ENCODE measurements at regions not wholly inside any gene's neighbourhood (a gene's known extent, or its start where the extent isn't known, plus 50 kb on each side); places are given as distances from the start of the nearest gene placed in this dataset.

GRCh38 chr6:21764989-21765388, 171.4 kb downstream of the SOX4 start:
- Mint-ChIP-seq H3K27me3 (no peaks in the 10 kb centered on the region), H3K27ac (no peak overlapping the region), H3K4me3 (ENCODE audit: low read depth) (no peak overlapping the region), H3K9me3 (ENCODE audit: low read depth) (peaks cover 3% of the 10 kb centered on the region), H3K36me3 (ENCODE audit: insufficient read depth) (peaks cover 21% of the 10 kb centered on the region), H3K4me1 (ENCODE audit: low read depth) (peaks cover 9% of the 10 kb centered on the region)
- no peak for TF ChIP-seq CTCF (IDR thresholded peaks at IDR 0.05; ENCODE audit: unreplicated experiment)
- DNase-seq (ENCODE audit: low spot score, unreplicated experiment): no peak

GRCh38 chr6:21767891-21768648, 174.5 kb downstream of the SOX4 start:
- Mint-ChIP-seq H3K4me1 (ENCODE audit: low read depth) (peaks cover 28% of the 10 kb centered on the region), H3K27me3 (no peaks in the 10 kb centered on the region), H3K36me3 (ENCODE audit: insufficient read depth) (no peaks in the 10 kb centered on the region), H3K9me3 (ENCODE audit: low read depth) (no peaks in the 10 kb centered on the region), H3K4me3 (ENCODE audit: low read depth) (no peak overlapping the region), H3K27ac (no peak overlapping the region)
- TF ChIP-seq CTCF (IDR thresholded peaks at IDR 0.05; ENCODE audit: unreplicated experiment): no peak
- no peak for DNase-seq (ENCODE audit: low spot score, unreplicated experiment)

- Mint-ChIP-seq H3K4me1 (ENCODE audit: low read depth) (peaks cover 31% of the 10 kb centered on the region), H3K27me3 (no peaks in the 10 kb centered on the region), H3K36me3 (ENCODE audit: insufficient read depth) (peaks cover 1% of the 10 kb centered on the region), H3K4me3 (ENCODE audit: low read depth) (no peak overlapping the region), H3K27ac (peak overlapping the region; percentile 56), H3K9me3 (ENCODE audit: low read depth) (no peaks in the 10 kb centered on the region)
- DNase-seq (ENCODE audit: low spot score, unreplicated experiment): no peak
- TF ChIP-seq CTCF (IDR thresholded peaks at IDR 0.05; ENCODE audit: unreplicated experiment): no peak
These were observed 175.9 kb downstream of the SOX4 start for GRCh38 chr6:21769405-21769861.

- H3K27ac Mint-ChIP-seq: peak overlapping the region; percentile 56
- no peak overlapping the region for H3K4me3 Mint-ChIP-seq (ENCODE audit: low read depth)
- peaks cover 32% of the 10 kb centered on the region for H3K4me1 Mint-ChIP-seq (ENCODE audit: low read depth)
These were observed 176.4 kb downstream of the SOX4 start for GRCh38 chr6:21769968-21770367.

More at GRCh38 chr6:21769968-21770367, 176.4 kb downstream of the SOX4 start:
- Mint-ChIP-seq H3K27me3 (no peaks in the 10 kb centered on the region), H3K36me3 (ENCODE audit: insufficient read depth) (peaks cover 5% of the 10 kb centered on the region), H3K9me3 (ENCODE audit: low read depth) (no peaks in the 10 kb centered on the region)
- no peak for TF ChIP-seq CTCF (IDR thresholded peaks at IDR 0.05; ENCODE audit: unreplicated experiment)
- DNase-seq (ENCODE audit: low spot score, unreplicated experiment): no peak
